Left forelimb (tissue), 1 donor: ENCODE measurements at regions not wholly inside any gene's neighbourhood (a gene's known extent, or its start where the extent isn't known, plus 50 kb on each side); places are given as distances from the start of the nearest gene placed in this dataset.
"Not testable (repeated sequence)": the region's sequence is repeated elsewhere in the genome, so short reads cannot be mapped to it uniquely, and the experiment has no call there.

ENCODE experiments used
- DNase-seq: peaks from one replicate; pipeline ENCODE4 v3.0.0-alpha.2; 2018; ENCODE audit warnings: low spot score

DNA sequence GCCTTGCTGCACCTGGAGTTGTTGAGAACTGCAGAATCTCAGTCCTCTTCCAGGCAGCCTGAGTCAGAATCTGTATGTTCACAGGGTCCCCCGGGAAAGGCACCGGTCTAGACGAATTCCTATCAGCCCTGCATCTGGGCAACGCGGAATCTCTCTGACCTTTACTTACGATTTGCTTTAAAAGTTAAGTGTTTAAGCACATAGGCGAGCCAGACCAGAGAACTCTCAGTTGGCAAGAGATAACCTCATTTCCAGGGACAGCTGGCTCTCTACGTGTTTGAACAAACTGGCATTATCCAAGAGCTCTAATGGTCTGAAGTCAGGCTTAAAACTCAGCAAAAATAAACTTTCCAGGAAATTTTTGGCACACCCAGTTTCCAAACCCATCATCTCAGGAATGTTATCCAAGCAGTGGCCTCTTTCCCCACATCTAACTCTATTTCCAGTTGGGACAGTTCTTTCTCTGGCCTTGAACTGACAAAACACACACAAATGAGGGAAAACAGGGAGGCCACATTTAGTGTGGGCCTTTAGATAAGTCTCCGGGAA, 53.4 kb downstream of the HES1 start:
- DNase-seq, result no peak

DNA sequence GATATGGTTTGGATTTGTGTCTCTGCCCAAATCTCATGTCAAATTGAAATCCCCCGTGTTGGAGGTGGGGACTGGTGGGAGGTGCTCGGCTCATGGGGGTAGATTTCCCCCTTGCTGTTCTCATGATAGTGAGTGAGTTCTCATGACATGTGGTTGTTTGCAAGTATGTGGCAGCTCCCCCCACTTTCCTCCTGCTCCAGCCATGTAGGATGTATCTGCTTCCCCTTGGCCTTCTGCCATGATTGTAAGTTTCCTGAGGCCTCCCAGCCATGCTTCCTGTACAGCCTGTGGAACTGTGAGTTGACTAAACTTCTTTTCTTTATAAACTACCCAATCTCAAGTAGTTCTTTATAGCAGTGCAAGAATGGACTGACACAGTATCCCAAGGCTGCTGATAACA, 55.9 kb downstream of the HES1 start:
- DNase-seq, result not testable (repeated sequence)

DNA sequence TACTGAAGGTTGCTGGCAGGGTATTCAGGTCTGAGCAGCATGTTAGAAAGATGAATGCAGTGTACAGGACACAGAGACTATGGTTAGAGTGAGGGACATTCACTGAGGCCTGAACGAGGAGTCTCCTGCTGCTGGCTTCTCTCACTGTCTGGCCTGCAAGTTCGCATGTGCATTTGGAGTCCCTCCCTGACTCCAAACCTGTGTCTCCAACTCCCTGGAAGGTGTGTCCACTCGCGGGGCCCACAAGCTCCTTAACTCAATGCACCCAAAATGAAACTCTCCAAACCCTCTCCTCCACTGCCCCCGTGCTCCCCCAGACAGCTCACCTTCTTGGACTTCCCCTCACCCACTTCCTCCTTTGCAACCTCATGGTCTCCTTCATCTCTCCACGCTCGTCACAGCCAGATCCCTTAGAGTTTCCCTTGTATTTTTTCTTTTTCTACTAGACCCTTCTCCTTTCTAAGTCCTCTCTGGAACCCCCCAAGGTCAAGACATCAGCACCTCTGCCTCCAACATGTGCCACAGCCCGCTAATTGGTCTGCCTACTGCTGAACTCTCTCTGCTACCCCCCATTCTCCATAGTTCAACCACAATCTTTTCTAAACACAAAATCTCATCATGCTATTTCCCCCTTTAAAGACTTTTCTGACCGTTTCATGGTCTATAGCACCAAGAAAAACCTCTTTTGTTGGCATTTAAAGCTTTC, 58.3 kb downstream of the HES1 start:
- DNase-seq, result no peak

DNA sequence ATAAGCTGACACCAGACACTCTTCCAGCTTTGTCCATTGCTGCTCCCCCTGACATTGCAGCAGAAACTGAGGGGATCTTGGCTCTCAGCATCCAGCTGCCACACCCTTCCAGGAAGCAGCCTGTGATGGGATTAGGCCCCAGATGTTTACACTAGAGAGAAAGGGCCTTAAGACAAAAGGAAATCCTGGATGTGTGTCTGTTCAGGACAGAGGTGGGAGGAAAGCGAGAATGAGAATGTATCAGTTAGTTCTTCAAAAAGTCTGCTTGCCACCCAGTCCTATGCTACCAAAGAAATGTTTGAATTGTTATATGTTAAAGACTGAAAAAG, 58.8 kb downstream of the HES1 start:
- no peak for DNase-seq

DNA sequence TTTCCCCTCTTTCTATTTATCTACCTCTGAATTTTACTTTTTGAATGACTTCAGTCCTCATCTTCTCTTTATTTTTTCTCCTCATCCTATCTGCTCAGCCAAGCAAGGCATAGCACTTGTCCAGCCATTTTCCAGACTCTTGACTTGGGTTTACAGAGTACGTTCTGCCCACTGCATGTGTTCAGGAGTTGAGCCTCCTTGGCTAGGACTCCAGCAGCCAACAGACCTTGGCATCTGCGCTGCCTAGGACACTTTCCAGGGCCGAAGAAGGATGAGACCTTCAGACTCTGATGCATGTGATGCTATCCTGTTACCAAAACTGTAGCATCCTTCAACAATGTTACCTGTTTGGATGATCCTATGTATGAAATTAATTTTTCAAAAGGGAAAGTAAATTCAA, 59.7 kb downstream of the HES1 start:
- DNase-seq, result no peak

DNA sequence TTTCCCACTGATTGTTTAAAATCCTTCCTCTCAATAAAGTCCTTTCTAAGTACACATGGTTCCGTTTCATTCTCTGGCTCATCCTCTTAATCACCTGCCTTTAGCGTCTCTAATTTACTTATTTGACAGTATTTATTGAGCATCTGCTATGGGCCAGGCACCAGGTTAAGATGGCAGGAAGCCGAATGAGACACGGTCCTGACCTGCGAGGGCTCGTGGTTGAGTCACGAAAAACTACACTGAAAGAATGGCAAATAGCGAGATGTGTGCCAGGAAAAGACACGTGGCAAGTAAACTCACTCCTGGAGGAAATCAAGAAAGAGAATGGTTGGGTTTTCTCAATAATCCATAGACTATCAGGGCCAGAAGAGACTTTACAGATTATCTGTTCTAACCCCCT, 60.9 kb downstream of the HES1 start:
- no peak for DNase-seq

DNA sequence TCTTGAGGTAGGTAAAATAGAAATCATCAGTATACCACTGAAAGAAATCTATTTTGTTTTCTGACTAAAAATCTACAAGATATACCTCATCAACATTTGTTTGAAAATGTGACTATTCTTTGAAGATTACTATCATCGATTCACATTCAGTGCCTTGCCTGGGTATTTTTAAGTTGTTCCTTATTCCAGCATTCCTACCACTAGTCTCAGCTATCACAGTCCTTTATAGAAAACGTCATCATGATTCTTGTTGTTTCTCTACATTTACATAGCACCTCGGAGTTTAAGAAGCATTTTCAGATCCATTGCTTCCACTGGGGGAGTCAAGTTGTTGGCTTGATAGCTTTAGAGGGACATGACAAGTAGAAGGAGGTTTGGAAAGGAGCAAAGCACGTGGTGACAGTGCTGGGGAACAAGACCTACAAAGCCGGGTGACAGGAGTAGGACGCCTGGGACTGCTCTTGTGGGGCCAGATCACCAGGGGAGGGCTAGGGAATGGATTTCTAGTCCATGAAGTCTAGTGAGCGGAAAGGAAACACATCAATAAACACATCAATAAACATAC, 61.5 kb downstream of the HES1 start:
- DNase-seq, result no peak

DNA sequence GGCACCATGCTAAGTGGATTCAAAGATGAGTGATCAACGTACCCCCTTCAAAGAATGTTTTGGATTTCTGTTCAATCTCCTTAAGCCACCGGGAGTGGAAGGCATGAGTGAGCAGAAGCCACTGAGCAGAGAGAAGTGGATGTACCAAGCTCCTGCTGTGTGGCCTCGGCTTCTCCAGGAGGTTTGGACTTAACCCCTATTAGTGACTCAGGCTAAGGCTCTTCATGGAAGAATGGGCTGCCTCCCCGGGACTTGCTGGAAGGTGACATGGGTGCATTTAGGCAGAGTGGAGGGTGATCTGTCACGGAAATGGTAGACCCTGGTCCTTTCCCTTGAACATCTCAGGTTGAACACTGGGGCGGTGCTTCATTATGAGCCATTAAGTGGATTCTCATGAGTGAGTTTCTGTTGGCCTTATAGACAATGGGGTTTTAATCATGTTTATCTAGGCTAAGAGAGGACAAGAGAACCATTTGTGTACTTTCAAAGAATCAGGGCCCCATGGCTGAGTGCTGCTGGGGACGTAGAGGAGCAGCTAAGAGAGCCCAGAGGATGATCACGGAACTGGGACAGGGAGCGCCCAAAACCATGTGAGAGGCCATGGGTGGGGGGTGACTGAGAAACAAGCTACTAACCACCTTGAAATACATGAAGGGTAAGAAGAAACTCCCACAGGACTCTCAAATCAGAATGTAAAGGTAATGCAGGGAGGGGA, 62.2 kb downstream of the HES1 start:
- DNase-seq, result no peak

DNA sequence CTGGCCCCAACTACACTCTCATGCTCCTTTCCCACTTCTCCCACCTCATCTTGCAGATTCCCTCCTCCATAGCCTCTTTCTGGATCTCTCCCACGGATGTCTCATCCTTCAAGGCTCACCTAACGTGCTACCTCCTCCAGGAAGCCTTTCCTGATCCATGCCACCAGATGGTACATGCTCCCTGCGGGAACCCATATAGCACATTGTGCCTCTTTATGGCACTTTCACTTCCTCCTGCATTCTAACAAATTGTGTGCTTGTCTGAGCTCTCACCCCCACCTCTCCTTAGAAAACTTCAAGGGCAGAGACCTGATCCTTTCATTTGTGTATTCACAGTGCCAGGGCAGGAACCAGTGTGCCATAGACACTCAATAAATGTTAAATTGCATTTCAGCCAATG, 63.0 kb downstream of the HES1 start:
- no peak for DNase-seq

DNA sequence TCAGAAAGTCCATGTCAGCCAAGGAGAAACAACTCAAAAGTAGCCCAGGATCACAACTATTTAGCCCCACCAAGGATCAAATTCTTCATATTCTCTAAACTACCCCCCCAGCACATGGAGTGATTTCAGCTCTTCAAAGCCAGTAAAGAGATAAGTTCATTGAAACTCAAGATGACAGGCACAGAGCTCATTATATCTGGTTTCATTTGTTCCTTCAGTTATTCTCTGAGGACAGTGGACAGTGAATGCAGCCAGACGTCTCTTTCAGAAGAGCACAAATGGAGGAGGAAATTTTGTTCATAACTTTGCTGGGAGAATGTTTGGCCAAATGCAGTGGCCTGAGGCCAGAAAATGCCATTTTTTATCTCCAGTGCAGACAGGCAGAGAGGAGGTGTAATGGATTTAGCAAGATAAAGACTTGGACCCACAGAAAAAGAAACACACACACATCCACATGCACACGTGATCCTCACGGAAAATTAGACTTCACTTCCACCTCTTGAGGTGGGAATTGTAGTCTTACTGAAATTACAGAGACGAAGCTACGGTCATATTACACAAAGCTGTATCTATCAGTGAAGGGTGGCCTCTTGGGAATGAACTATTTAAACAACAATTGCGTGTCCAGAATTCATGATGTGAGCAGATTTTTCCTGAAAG, 64.6 kb downstream of the HES1 start:
- DNase-seq, result no peak

DNA sequence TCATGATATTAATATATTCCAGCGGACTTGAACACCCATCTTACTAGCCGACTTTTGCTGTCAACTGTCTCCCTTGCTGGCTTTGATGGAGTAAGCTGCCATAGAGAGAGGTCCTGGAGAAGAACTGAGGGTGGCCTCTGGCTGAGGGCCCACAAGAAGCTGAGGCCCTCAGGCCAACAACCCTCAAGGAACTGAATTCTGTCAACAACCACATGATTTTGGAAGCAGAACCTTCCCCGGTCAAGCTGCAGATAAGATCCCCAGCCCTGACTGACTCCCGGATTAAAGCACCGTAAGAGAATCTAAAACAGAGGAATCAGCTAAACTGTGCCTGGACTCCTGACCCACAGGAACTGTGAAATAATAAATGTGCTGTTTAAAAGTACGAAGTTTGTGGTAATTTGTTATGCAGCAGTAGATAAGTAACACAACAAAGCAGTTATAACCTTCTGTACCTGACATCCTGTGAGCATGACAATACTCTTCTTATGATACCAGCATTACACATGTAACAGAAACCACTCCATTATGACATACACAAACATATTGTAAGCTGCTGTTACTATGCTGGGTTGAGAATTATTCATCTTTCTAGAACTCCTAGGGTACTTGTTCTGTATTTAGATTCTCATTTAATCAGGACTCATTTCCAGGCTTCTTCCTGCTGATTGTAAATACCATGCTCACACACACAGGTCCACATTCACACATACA, 66.2 kb downstream of the HES1 start:
- no peak for DNase-seq

DNA sequence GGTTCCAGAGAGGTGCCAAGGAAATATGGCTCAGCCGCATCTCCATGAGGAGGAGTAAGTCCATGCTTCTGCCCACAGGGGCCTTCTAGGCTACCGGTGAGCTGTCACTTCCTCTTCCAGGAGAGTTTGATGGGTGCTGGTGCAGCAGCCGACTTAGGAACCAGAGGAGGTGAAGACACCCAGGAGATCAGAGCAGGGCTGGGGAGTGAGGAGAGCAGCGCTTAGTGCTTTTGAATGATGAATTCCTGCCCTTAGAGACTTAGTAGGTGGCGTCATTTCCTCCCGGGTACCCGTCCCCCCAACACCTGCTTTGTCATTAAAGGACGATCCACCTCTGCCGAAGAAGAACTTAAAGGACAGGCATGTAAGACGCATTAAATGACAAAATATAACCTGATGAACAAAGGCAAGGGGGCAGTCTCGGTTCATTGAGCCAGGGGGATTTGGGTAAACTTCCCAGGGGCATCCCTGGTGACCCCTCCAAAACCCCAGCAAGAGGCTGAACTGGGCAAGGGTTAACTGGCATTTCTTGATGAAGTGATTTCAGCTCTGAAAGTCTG, 67.6 kb downstream of the HES1 start:
- DNase-seq, result no peak

DNA sequence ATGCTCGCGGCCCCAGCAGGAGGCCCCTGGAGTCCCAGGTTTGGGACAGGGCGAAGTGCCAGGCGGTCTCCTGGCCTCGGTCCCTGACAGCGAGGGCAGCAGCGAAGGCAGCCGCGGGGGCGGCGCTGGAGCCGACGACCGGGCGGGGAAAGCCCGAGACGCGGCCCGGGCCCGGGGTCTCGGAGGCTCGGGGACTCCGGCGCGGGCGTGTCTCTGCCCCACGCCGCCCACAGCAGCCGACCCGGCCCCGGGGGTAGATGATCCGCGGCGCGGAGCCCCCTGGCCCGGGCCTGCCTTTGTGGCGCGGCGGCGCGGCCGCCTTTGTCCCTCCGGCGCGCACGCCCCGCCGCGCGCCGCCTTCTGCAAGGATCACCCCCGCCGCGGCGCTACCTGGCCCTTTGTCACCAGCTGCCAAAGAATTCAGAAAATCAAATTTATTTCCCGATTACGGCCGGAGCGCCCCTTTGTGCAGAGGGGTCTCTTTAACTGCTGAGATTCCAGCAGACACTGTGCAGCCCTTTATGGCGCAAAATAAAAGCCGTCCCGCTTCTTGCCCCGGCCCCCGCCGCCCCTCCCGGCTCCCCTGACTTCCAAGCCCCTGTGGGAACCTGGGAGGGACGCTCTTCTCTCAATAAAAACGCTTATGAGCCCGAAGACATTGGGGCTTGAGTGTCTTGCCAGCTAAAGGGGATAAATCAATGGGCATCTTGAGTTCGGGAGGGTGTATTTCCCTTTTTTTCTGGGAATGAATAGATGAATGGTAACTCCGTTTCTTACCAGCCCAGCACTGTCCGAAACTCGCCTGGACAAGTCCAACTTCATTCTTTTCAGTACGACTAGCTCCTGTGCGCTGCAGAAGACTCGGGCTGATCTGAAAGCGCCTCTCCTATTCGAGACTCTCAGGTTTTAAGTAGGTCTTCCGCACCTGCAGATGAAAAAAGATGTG, 68.4 kb downstream of the HES1 start:
- DNase-seq, result no peak

DNA sequence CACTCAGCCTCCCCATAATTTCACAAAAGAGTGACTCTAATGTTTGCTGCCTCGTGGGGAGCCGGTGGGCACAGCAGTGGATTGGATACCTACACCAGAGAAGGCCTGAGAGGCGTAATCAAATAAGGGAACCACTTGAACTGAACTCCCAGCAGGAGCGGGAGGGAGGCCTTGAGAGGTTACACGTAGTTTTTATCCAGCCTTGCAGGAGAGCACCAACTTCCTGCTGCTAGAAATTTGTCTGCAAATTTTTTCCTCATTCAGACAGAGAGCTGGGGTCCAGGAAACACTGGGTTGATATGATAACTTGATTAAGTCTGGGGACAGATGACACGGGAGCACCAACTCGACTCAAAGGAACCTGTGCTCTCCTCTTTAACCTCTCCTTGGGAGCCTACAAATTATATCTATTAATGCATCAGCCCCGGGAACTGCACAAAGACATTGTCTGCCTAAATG, 69.8 kb downstream of the HES1 start:
- DNase-seq, result no peak

DNA sequence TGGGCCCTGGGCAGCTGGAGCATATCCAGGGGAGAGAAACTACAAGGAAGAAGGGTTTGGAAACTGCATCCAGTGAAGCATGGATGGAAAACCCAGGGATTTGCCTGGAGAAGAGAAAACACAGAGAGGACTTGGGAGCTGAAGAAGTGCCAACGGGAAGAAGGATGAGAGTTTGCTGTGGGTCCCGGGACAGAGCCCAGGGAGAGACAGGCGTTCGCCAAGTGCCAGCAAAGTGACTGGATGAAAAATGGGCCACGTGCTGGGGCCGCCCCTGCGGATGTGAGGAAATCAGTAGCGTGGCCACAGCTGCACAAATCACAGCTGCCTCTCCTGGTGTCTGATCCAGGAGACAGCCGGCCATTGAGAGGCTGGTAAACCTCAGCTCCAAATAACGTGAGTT, 70.4 kb downstream of the HES1 start:
- DNase-seq, result no peak

DNA sequence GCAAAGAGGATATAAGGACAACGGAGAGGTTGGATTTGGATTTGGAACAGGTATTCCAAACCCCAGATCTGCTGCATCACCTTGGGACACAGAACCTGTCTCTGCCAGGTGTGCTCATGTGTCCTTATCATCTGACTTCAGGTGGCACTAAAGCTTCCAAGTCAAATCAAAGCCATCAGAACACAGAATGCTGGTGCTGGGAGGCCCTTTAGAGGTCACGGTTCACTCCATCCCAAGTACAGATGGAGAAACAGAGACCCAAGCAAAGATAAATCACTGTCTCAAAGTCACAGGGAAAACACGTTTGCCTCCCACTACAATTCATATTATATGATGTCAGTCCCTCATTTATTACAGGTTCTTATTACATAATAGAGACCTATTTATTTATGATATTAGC, 72.8 kb downstream of the HES1 start:
- no peak for DNase-seq

DNA sequence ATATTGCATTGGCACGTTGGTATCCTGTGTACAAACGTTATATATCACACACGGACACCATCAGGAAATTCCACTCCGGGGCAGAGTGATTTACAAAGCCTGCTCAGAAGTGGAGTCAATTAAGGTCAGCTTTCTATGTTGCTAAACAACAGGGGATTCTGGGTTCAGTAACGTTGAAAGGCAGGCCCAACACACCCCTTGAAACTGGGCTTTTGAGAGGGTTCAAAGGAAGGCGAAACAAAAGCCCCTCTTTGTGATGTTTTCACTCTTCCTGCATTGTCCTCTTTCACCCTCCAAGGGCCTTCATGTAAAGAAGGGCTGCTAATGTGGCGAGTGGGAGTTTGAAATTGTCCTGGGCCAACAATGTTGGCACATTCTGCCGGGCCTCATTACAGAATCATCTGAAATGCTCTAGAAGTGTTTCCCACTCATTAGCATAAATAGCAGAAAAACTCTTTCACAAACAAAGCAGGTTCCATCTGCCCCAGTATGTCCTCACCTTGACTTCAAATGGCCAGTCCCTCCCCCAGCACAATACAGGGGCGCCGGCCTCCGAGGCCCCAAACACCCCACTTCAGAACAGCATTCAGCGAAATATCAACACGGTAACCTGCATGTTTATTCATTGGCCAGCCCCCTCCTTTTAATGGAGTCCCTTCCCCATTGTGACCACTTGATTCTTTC, 76.4 kb downstream of the HES1 start:
- DNase-seq, result no peak

DNA sequence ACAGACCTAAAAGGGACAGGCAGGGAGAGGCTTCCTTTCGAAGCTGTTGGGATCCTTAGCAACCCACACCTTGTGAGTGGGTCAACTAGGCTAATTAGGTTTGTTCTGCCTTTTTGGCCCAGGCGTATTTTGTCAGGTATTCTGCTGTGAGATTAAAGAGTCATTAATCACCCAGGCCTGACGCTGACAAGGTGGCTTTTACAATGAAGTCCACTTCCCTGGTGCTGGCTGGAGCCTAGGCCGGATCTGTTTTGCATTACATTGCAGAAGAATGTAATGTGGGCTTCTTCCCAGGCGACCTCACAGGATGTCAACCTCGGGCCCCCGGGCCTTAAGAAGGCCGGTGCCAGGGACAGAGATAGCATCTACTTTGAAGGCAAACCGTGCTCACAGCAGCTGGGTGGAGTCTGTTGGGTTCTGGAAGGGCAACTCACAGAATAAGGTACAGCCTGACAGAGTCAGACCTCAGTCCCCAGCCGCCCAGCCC, 76.9 kb downstream of the HES1 start:
- peak; percentile 60 for DNase-seq

DNA sequence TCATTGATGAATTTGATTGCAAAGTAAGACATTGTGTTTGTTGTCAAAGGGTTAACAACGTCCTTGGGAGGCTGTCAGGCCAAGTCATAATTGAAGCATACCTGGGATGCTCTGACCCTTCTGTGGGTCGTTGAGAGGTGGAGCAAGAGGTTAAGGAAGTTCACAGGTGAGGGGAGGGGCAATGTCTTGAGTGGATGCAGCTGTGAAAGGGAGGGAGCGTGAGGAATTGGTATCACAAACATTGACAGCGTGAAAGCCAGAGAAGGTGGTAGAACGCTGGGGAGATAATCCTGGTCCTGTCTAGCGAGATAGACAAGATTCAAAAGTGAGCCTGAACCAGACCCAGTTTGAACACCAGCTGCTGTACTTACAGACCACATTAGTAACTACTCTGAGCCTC, 79.4 kb downstream of the HES1 start:
- peak; percentile 18 for DNase-seq
